Neuron (in vitro differentiated cells): ENCODE measurements at regions not wholly inside any gene's neighbourhood (a gene's known extent, or its start where the extent isn't known, plus 50 kb on each side); places are given as distances from the start of the nearest gene placed in this dataset.
"Not testable (repeated sequence)": the region's sequence is repeated elsewhere in the genome, so short reads cannot be mapped to it uniquely, and the experiment has no call there.

Source experiments
- H2AFZ ChIP-seq: one replicate; pipeline ENCODE4 v1.6.1; 2013; ENCODE audit warnings: low read depth, mild to moderate bottlenecking, inconsistent platforms, low read length, moderate library complexity
- H3K27me3 ChIP-seq: one replicate; pipeline ENCODE4 v1.6.1; 2013; ENCODE audit warnings: low read length; ENCODE audit not compliant: insufficient read depth
- H3K36me3 ChIP-seq: one replicate; pipeline ENCODE4 v1.6.1; 2013; ENCODE audit warnings: low read length; ENCODE audit not compliant: insufficient read depth
- H3K4me1 ChIP-seq: one replicate; pipeline ENCODE4 v1.6.1; 2013; ENCODE audit warnings: low read length; ENCODE audit not compliant: insufficient read depth
- H3K4me3 ChIP-seq: 2 replicates; pipeline ENCODE4 v1.5.1; 2013; ENCODE audit warnings: mild to moderate bottlenecking, low read length, moderate library complexity
- H3K9me3 ChIP-seq: one replicate; pipeline ENCODE4 v1.6.1; 2013; ENCODE audit warnings: low read length

DNA sequence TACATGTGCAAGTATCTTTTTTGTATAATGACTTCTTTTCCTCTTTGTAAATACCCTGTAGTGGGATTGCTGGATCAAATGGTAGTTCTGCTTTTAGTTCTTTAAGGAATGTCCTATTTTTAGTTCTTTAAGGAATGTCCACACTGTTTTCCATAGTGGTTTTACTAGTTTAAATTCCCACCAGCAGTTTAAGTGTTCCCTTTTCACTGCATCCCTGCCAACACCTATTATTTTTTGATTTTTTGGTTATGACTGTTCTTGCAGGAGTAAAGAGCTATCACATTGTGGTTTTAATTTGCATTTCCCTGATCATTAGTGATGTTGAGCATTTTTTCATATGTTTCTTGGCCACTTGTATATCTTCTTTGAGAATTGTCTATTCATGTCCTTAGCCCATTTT, 164.4 kb downstream of the RND3 start:
- H3K4me1 ChIP-seq: peaks cover 28% of the 10 kb centered on the region
- not testable (repeated sequence) for H2AFZ ChIP-seq, H3K4me3 ChIP-seq, H3K9me3 ChIP-seq, H3K36me3 ChIP-seq, H3K27me3 ChIP-seq

DNA sequence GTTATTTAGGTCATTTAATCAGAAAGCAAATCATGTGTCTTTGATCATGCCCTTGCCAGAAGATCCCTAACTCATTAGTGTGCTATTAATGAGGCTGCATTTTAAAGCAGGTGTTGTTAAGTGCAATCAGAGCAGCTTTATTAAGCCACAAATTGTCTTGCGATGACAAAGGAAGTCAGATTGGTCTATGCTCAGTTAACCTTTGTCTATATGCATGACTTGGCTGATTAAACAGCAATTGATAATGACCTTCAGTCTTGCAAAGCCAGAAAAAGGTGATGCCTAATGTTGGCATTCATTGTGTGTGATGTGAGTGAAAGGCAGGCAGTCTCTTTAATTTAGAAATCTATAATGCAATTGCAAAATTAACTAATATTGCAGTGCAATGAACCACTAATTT, 166.9 kb downstream of the RND3 start:
- Histone ChIP-seq H3K27me3 (no peaks in the 10 kb centered on the region), H3K4me3 (no peak overlapping the region), H3K9me3 (no peaks in the 10 kb centered on the region), H3K4me1 (peaks cover 10% of the 10 kb centered on the region), H2AFZ (no peak overlapping the region), H3K36me3 (no peaks in the 10 kb centered on the region)

DNA sequence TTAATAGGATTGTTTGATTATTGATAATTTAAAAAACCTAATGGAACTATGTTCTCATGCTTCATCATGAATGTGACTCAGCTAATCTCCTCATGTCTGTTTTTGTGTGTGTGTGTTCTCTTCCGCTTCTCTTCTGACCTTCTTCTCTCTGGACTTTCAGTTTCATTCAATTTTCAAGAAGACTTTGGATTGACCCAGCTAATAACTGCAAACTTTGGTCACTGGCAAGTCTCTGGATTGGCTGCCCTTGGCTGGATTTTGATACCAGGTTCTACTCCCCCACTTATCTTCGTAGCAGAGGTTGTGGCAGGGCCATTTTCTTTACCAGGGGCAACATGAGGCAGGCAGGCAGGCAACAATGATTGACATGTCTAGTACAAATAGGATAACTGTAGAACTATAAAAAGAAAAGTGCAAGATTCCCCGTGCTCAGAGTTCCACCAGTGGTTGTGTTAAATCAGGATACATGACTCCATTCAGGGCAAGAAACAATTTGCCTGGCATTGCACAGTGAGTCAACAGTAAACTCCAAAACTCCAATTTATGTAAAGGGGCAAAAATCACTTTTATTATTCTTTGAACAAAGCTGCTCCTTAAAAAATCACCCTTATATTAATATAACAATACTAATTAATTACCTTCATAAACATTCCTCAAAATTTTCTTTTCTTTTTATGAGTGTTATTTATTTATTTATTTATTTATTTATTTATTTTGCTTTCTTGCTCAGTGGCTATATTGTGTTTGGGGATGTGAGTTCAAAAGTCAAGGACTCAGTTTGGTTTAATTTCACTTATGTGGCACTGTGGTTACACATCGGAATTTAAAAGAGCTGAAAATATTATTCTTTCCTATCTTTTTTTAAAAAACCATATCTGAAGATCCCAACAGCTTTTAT, 167.6 kb downstream of the RND3 start:
- peaks cover 6% of the 10 kb centered on the region for H3K4me1 ChIP-seq

DNA sequence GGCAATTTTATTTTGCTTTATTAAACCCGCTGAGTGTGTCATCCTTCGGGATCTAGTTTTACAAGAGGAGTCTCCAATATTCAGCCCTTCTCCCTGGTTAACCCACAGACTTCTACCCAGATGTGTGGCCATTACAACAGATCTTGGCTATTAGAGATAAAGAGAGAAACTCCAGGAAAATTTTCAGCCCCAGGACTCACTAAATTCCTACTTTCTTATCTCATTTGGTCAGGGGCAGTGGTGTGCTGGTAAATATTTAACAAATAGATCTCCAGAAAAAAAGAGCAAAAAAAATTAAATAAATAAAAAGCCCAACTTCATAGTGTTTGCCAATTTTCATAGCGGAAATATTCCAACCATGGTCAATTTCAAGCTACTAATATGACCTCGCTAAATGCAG, 168.4 kb downstream of the RND3 start:
- Histone ChIP-seq H3K4me3 (no peak overlapping the region), H3K36me3 (no peaks in the 10 kb centered on the region), H2AFZ (no peak overlapping the region), H3K4me1 (peaks cover 6% of the 10 kb centered on the region), H3K9me3 (no peaks in the 10 kb centered on the region), H3K27me3 (no peaks in the 10 kb centered on the region)

More for the DNA sequence above, 167.6 kb downstream of the RND3 start:
- Histone ChIP-seq H3K27me3 (no peaks in the 10 kb centered on the region), H3K9me3 (no peaks in the 10 kb centered on the region), H3K4me3 (no peak overlapping the region), H3K36me3 (no peaks in the 10 kb centered on the region), H2AFZ (no peak overlapping the region)

DNA sequence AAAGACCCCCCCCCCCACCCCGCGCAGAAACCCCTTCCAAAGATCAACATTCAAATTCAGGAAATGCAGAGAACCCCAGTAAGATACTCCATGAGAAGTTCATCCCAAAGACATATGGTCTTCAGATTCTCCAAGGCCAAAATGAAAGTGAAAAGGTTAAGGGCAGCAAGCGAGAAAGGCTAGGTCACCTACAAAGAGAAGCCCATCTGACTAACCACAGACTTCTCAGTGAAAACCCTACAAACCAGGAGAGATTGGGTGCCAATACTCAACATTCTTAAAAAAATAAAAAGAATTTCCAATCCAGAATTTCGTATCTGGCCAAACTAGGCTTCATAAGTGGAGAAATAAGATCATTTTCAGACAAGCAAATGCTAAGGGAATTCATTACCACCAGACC, 175.2 kb downstream of the RND3 start:
- no peaks in the 10 kb centered on the region for H3K36me3 ChIP-seq
- no peaks in the 10 kb centered on the region for H3K9me3 ChIP-seq
- H3K27me3 ChIP-seq: no peaks in the 10 kb centered on the region
- H2AFZ ChIP-seq: no peak overlapping the region
- H3K4me1 ChIP-seq: no peaks in the 10 kb centered on the region
- no peak overlapping the region for H3K4me3 ChIP-seq

DNA sequence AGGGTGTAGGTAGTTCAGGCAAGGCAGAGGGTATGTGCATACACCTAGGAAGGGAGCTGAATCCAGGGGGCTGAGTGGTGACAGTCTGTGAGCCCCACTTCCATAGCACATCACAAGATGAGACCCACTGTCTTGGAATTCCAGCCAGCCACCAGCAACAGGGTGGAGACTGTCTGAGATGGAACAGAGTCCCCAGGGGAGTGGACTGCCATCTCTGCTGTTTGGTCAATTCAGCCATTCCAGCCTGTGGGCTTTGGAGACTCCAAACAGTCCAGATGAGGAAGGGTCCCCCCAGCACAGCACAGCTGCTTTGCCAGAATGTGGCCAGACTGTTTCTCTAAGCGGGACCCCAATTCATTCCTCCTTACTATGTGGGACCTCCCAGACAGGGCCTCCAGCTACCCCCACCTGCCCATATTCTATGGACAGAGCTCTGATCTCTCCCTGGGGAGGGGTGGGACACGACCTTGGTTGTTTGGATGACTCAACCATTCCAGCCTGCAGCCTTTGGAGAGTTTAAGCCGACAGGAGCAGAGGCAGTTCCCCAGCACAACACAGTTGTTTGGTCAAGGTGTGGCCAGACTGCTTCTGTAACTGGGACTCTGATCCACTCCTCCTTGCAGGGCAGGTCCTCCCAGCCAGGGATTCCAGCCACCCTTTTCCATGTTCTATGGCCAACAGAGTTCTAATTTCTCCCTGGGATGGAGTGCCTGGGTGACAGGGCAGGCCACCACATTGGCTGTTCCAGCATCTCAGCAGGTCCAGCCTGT, 178.0 kb downstream of the RND3 start:
- Histone ChIP-seq H3K27me3 (no peaks in the 10 kb centered on the region), H3K4me3 (no peak overlapping the region), H3K4me1 (no peaks in the 10 kb centered on the region), H3K36me3 (no peaks in the 10 kb centered on the region), H3K9me3 (peaks cover 2% of the 10 kb centered on the region), H2AFZ (no peak overlapping the region)

DNA sequence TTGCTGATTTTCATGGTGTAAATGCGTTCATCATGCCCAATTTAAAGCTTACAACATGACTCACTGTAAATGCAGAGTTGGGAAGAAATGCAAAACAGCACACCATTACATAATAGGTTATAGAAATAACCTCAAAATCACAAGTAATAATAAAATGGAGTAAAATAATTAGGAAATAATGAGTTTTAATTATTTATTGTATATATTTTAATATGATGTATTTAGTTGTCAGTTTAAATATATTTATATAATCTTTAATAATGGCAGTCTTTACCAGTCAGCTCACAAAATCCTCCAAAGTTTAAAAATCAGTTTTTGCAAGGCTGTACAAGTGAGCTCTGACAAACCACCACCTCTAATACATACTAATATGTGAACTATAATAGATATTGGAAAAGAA, 180.2 kb downstream of the RND3 start:
- Histone ChIP-seq H3K4me3 (no peak overlapping the region), H2AFZ (no peak overlapping the region), H3K36me3 (no peaks in the 10 kb centered on the region), H3K9me3 (peaks cover 7% of the 10 kb centered on the region), H3K4me1 (no peaks in the 10 kb centered on the region), H3K27me3 (no peaks in the 10 kb centered on the region)

DNA sequence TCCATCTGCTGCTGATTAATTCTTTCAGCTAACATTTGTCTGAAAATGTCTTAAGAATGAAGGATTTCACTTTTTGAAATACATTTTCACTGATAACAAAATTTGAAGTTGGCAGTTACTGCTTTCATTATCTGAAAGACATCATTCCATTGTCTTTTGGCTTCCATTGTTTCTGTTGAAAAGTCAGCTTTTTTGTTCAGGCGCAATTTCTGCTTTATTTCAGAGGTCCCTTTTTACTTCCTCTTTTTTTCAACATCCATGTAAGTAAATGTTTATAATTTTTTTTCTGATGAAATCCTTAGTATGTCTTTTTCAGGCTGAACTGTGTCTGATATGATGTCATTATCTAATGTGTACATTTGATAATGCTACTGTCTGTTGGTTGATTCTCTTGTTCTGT, 184.2 kb downstream of the RND3 start:
- Histone ChIP-seq H3K36me3 (no peaks in the 10 kb centered on the region), H3K4me3 (no peak overlapping the region), H3K4me1 (no peaks in the 10 kb centered on the region), H3K9me3 (peaks cover 10% of the 10 kb centered on the region), H3K27me3 (no peaks in the 10 kb centered on the region), H2AFZ (no peak overlapping the region)

DNA sequence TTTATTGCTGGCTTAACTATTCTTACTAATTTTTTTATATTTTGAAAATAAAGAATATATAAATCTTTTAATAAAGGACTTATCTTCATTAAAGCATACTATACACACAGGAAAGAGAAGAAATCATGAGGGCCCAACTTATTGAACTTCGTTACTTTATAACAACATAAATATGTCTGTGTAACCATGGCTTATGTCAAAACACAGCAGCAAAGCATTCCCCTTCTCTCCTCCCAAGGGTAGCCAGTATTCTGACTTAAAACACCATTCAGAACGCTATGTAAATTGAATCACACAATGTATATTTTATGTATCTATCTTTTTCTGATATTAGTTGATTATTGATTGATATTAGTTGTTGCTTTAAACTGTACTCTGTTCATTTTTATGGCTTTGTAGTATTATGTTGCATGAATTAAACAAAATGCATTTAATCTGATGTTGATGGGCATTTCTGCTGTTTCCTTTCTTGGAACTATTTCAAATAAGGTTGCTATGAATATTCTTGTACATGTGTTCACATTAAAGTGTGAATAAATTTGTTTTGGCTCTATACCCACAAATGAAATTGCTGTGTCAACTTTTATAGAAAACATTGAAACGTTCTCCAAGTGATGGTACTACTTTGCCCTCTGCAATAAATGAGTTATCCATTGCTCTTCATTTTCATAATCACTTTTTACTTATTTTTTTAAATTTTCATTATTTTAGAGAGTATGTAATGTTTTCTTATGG, 188.7 kb downstream of the RND3 start:
- H3K4me3 ChIP-seq: no peak overlapping the region
- no peaks in the 10 kb centered on the region for H3K27me3 ChIP-seq
- H2AFZ ChIP-seq: no peak overlapping the region
- H3K4me1 ChIP-seq: no peaks in the 10 kb centered on the region
- no peaks in the 10 kb centered on the region for H3K36me3 ChIP-seq
- H3K9me3 ChIP-seq: peaks cover 5% of the 10 kb centered on the region

DNA sequence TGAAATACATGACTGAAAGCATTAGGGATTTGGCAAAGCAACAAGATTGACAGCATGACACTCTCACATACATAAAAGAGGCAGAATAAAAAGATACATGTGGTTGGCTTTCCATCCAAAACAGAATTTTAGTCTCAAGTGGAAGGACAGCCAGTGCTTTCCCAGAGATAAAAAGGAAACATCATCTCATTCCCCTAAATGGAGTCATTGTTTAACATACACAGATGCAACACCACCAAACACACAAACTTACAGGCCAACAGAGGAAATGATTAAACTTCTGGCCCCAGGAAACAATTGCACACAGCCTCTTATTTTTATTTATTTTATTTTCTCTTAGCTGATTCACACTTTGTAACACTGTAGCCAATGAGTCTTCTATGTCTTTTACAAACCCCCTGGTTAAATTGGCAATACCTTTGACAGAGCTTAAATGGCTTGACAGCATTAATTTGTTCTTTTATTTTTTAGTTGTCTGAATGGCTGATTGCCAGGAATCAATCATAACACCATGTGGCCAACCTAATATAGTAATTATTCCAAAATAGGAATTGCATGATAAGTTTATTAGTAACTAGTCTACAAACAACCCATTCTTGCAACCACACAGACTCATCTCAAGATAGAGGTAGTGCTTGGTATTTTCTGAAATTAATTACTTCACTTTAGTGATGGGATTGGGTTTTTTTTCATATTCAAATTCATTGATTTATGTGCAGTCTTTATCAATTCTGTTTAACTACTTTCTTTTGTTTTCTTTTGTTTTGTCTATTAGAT, 190.5 kb downstream of the RND3 start:
- no peaks in the 10 kb centered on the region for H3K4me1 ChIP-seq
- H3K36me3 ChIP-seq: no peaks in the 10 kb centered on the region
- H2AFZ ChIP-seq: no peak overlapping the region
- no peak overlapping the region for H3K4me3 ChIP-seq
- no peaks in the 10 kb centered on the region for H3K27me3 ChIP-seq
- peaks cover 7% of the 10 kb centered on the region for H3K9me3 ChIP-seq

DNA sequence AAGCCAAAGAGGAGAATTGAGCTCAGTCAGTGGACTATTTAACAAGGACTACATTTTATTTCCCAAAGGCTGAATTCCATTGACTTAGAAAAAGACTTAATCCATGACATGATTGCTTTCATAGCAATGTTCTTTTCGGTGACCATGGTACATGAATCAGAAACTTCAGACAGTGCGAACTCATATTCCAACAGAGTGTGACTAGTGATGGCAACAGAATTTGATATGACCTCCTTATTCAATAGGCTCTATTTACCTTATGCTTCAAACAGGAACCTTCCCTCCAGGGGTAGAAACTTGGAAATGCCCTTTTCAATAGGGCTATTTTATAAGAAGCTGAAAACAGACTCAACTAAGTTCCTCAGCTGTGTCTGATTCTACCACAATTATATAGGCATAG, 191.9 kb downstream of the RND3 start:
- Histone ChIP-seq H2AFZ (no peak overlapping the region), H3K36me3 (no peaks in the 10 kb centered on the region), H3K4me1 (no peaks in the 10 kb centered on the region), H3K4me3 (no peak overlapping the region), H3K9me3 (peaks cover 7% of the 10 kb centered on the region), H3K27me3 (no peaks in the 10 kb centered on the region)

DNA sequence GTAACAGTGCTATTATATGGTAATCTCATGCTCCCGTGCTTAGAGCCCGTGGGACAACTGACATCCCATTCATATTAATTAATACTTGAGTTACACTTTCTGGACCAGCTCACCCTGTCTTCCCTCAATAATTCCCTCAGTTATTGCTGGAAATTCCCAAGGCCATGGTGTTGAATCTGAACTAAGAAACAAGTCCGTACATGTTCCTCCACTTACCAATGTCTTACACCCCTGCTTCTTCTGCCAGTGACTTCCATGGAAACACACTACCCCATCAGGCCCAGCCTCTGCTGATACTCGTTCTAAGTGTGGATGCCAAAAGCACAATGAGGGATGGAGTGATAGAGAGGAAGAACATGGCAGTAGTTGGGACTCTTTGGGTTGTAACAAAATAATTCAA, 193.7 kb downstream of the RND3 start:
- H3K4me1 ChIP-seq: no peaks in the 10 kb centered on the region
- no peaks in the 10 kb centered on the region for H3K27me3 ChIP-seq
- peaks cover 3% of the 10 kb centered on the region for H3K9me3 ChIP-seq
- no peak overlapping the region for H2AFZ ChIP-seq
- H3K36me3 ChIP-seq: no peaks in the 10 kb centered on the region
- no peak overlapping the region for H3K4me3 ChIP-seq
